ENCODE measurements at regions not wholly inside any gene's neighbourhood (a gene's known extent, or its start where the extent isn't known, plus 50 kb on each side); places are given as distances from the start of the nearest gene placed in this dataset.
A peak's percentile ranks its signal among the peaks of the same experiment; 100 is the strongest.

GRCh38 chr18:55833543-55833942, 245.6 kb upstream of the TCF4 start:
- H3K4me3 ChIP-seq (ENCODE audit: low read depth, low read length), result no peak overlapping the region
- no peak for TF ChIP-seq CTCF (IDR thresholded peaks at IDR 0.05; ENCODE audit: insufficient read depth, low read depth, low read length)
- peak; percentile 97 for DNase-seq (ENCODE audit: low read depth)

- no peak overlapping the region for H3K4me3 ChIP-seq (ENCODE audit: low read depth, low read length)
- TF ChIP-seq CTCF (IDR thresholded peaks at IDR 0.05; ENCODE audit: insufficient read depth, low read depth, low read length), result no peak
- peak; percentile 22 for DNase-seq (ENCODE audit: low read depth)
Measured at GRCh38 chr18:55830544-55830943, 242.6 kb upstream of the TCF4 start.

- DNase-seq (ENCODE audit: low read depth), result no peak
- no peak for TF ChIP-seq CTCF (IDR thresholded peaks at IDR 0.05; ENCODE audit: insufficient read depth, low read depth, low read length)
- no peak overlapping the region for H3K4me3 ChIP-seq (ENCODE audit: low read depth, low read length)
Measured at GRCh38 chr18:55821219-55821618, 233.2 kb upstream of the TCF4 start.

DNA sequence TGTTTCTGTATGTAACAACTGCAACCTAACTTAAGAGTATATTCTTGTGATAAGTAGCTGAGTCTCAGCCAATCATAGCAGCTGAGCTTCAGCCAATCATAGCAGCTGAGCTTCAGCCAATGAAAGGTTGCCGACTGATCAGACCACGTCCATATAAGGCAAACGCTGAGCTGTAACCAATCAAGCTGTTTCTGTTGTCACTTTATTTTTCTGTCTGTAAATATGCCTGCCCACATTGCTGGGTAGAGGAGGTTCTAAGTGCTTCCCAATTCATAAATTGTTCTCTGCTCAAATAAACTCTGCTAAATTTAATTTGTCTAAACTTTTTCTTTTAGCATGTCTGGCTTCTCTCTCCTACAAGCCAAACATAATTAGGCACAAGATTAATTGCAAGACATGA, 231.5 kb upstream of the TCF4 start:
- no peak for DNase-seq (ENCODE audit: low read depth)

DNA sequence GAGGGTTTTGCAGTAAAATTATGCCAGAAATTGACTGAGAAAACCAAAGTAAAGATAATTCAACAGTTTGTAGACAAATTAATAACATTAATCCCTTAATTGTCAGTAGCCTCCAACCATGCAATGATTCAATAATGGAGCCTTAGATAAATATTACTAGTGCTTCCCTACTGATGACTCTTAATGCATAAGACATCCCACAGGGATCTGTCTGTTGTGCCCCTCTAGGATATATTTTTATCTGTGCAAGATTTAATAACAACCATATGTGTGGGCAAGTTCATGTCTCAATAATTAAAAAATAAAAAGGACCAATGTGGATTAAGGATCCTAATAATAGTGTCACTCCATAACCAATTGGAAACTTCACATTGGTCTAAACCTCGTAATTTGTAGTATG, 230.3 kb upstream of the TCF4 start:
- no peak for TF ChIP-seq CTCF (IDR thresholded peaks at IDR 0.05; ENCODE audit: insufficient read depth, low read depth, low read length)
- no peak overlapping the region for H3K4me3 ChIP-seq (ENCODE audit: low read depth, low read length)
- no peak for DNase-seq (ENCODE audit: low read depth)

More for the DNA sequence above, 231.5 kb upstream of the TCF4 start:
- no peak overlapping the region for H3K4me3 ChIP-seq (ENCODE audit: low read depth, low read length)
- no peak for TF ChIP-seq CTCF (IDR thresholded peaks at IDR 0.05; ENCODE audit: insufficient read depth, low read depth, low read length)

GRCh38 chr18:55811925-55812324, 223.9 kb upstream of the TCF4 start:
- DNase-seq (ENCODE audit: low read depth), result no peak
- no peak for TF ChIP-seq CTCF (IDR thresholded peaks at IDR 0.05; ENCODE audit: insufficient read depth, low read depth, low read length)
- no peak overlapping the region for H3K4me3 ChIP-seq (ENCODE audit: low read depth, low read length)

DNA sequence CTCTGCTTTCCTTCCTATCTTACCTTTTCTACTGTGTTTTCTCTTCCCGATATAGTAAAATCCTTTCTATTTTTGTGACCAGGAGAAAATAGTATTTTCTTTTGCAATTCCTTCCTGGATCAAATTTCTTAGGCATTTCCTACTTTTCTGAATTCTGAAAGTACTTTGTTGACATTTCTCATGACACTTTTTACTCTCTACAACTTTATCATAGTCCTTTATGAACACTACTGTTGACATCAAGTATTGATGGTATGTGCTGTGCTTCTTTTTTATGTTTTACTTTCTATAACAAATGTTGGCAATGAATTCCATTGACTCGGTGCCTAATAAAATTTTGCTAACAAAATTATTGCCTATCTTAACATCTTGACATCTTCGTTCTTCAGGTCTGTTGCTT, 217.7 kb upstream of the TCF4 start:
- no peak for TF ChIP-seq CTCF (IDR thresholded peaks at IDR 0.05; ENCODE audit: insufficient read depth, low read depth, low read length)
- no peak overlapping the region for H3K4me3 ChIP-seq (ENCODE audit: low read depth, low read length)
- no peak for DNase-seq (ENCODE audit: low read depth)
